ENCODE measurements at regions not wholly inside any gene's neighbourhood (a gene's known extent, or its start where the extent isn't known, plus 50 kb on each side); places are given as distances from the start of the nearest gene placed in this dataset.
"Not testable (repeated sequence)": the region's sequence is repeated elsewhere in the genome, so short reads cannot be mapped to it uniquely, and the experiment has no call there.

GRCh38 chr17:5747276-5747675 lies 163.0 kb upstream of the NLRP1 start:
- DNase-seq (ENCODE audit: low read depth in 2 of 2) = no peak

GRCh38 chr17:5747964-5748363 lies 163.7 kb upstream of the NLRP1 start:
- no peak for DNase-seq (ENCODE audit: low read depth in 2 of 2)

- no peak for DNase-seq (ENCODE audit: low read depth in 2 of 2)
Measured at GRCh38 chr17:5753421-5753820, 169.1 kb upstream of the NLRP1 start.

- DNase-seq (ENCODE audit: low read depth in 2 of 2) = no peak
Measured at GRCh38 chr17:5757314-5757907, 173.1 kb upstream of the NLRP1 start.

GRCh38 chr17:5758651-5759050 lies 174.3 kb upstream of the NLRP1 start:
- DNase-seq (ENCODE audit: low read depth in 2 of 2) = no peak

GRCh38 chr17:5759501-5759925 lies 175.2 kb upstream of the NLRP1 start:
- no peak for DNase-seq (ENCODE audit: low read depth in 2 of 2)

GRCh38 chr17:5762191-5762590 lies 177.9 kb upstream of the NLRP1 start:
- DNase-seq (ENCODE audit: low read depth in 2 of 2) = no peak

- no peak for DNase-seq (ENCODE audit: low read depth in 2 of 2)
Measured at GRCh38 chr17:5763595-5764306, 179.4 kb upstream of the NLRP1 start.

- DNase-seq (ENCODE audit: low read depth in 2 of 2) = no peak
Measured at GRCh38 chr17:5769593-5770354, 185.5 kb upstream of the NLRP1 start.

- no peak for DNase-seq (ENCODE audit: low read depth in 2 of 2)
Measured at GRCh38 chr17:5770441-5771270, 186.3 kb upstream of the NLRP1 start.

GRCh38 chr17:5771271-5771577 lies 186.9 kb upstream of the NLRP1 start:
- not testable (repeated sequence) for DNase-seq (ENCODE audit: low read depth in 2 of 2)

- DNase-seq (ENCODE audit: low read depth in 2 of 2) = not testable (repeated sequence)
Measured at GRCh38 chr17:5772017-5772416, 187.7 kb upstream of the NLRP1 start.

- no peak for DNase-seq (ENCODE audit: low read depth in 2 of 2)
Measured at GRCh38 chr17:5772720-5773119, 188.4 kb upstream of the NLRP1 start.

- no peak for DNase-seq (ENCODE audit: low read depth in 2 of 2)
Measured at GRCh38 chr17:5773816-5774360, 189.6 kb upstream of the NLRP1 start.

- no peak for DNase-seq (ENCODE audit: low read depth in 2 of 2)
Measured at GRCh38 chr17:5775098-5775497, 190.8 kb upstream of the NLRP1 start.

GRCh38 chr17:5780476-5780875 lies 196.2 kb upstream of the NLRP1 start:
- no peak for DNase-seq (ENCODE audit: low read depth in 2 of 2)

GRCh38 chr17:5781236-5781927 lies 197.1 kb upstream of the NLRP1 start:
- DNase-seq (ENCODE audit: low read depth in 2 of 2) = no peak

GRCh38 chr17:5783269-5783668 lies 199.0 kb upstream of the NLRP1 start:
- no peak for DNase-seq (ENCODE audit: low read depth in 2 of 2)

- no peak for DNase-seq (ENCODE audit: low read depth in 2 of 2)
Measured at GRCh38 chr17:5783851-5784250, 199.5 kb upstream of the NLRP1 start.

- DNase-seq (ENCODE audit: low read depth in 2 of 2) = no peak
Measured at GRCh38 chr17:5784791-5785190, 200.5 kb upstream of the NLRP1 start.

- no peak for DNase-seq (ENCODE audit: low read depth in 2 of 2)
Measured at GRCh38 chr17:5785338-5785737, 201.0 kb upstream of the NLRP1 start.
